ENCODE measurements at regions not wholly inside any gene's neighbourhood (a gene's known extent, or its start where the extent isn't known, plus 50 kb on each side); places are given as distances from the start of the nearest gene placed in this dataset.

GRCh38 chr15:69603369-69604071 lies 150.9 kb downstream of the RPLP1 start:
- Histone ChIP-seq H3K79me2 (ENCODE audit: insufficient read depth, low read length) (no peaks in the 10 kb centered on the region), H3K36me3 (ENCODE audit: insufficient read depth, low read length) (no peaks in the 10 kb centered on the region), H3K4me2 (ENCODE audit: low read length) (no peak overlapping the region), H3K27ac (ENCODE audit: low read depth, low read length, poor library complexity, severe bottlenecking) (no peak overlapping the region), H3K27me3 (ENCODE audit: insufficient read depth, low read length) (peaks cover 19% of the 10 kb centered on the region), H3K9me3 (ENCODE audit: low read length) (no peaks in the 10 kb centered on the region), H3F3A (ENCODE audit: insufficient read depth, low read length) (no peaks in the 10 kb centered on the region), H3K9ac (ENCODE audit: low read length) (no peak overlapping the region), H3K9me2 (ENCODE audit: low read depth, low read length) (no peaks in the 10 kb centered on the region), H3K4me1 (ENCODE audit: insufficient read depth, low read length, severe bottlenecking) (no peaks in the 10 kb centered on the region), H3K4me3 (ENCODE audit: low read depth, low read length, poor library complexity, severe bottlenecking) (no peak overlapping the region), H4K20me1 (ENCODE audit: insufficient read depth, low read length) (no peaks in the 10 kb centered on the region), H2AFZ (ENCODE audit: low read length) (no peak overlapping the region)
- TF ChIP-seq CTCF (IDR thresholded peaks at IDR 0.05; ENCODE audit: low read length): no peak
- no peak for TF ChIP-seq EZH2 (IDR thresholded peaks at IDR 0.05; ENCODE audit: borderline replicate concordance, low read length)

GRCh38 chr15:69604072-69604411 lies 151.4 kb downstream of the RPLP1 start:
- Histone ChIP-seq H3K4me2 (ENCODE audit: low read length) (no peak overlapping the region), H3K9ac (ENCODE audit: low read length) (no peak overlapping the region), H3K9me3 (ENCODE audit: low read length) (no peaks in the 10 kb centered on the region), H3K27me3 (ENCODE audit: insufficient read depth, low read length) (peaks cover 19% of the 10 kb centered on the region; the same call in 1 of the 2 replicates), H3K4me1 (ENCODE audit: insufficient read depth, low read length, severe bottlenecking) (no peaks in the 10 kb centered on the region), H4K20me1 (ENCODE audit: insufficient read depth, low read length) (no peaks in the 10 kb centered on the region), H3K9me2 (ENCODE audit: low read depth, low read length) (no peaks in the 10 kb centered on the region), H2AFZ (ENCODE audit: low read length) (no peak overlapping the region), H3K36me3 (ENCODE audit: insufficient read depth, low read length) (no peaks in the 10 kb centered on the region), H3K27ac (ENCODE audit: low read depth, low read length, poor library complexity, severe bottlenecking) (no peak overlapping the region), H3K79me2 (ENCODE audit: insufficient read depth, low read length) (no peaks in the 10 kb centered on the region), H3K4me3 (ENCODE audit: low read depth, low read length, poor library complexity, severe bottlenecking) (no peak overlapping the region), H3F3A (ENCODE audit: insufficient read depth, low read length) (no peaks in the 10 kb centered on the region)
- TF ChIP-seq EZH2 (IDR thresholded peaks at IDR 0.05; ENCODE audit: borderline replicate concordance, low read length): no peak
- no peak; the same call in 1 of the 2 replicates for TF ChIP-seq CTCF (IDR thresholded peaks at IDR 0.05; ENCODE audit: low read length)

GRCh38 chr15:69606144-69606543 lies 153.5 kb downstream of the RPLP1 start:
- peaks cover 13% of the 10 kb centered on the region; the same call in 1 of the 2 replicates for H3K27me3 ChIP-seq (ENCODE audit: insufficient read depth, low read length)
- H4K20me1 ChIP-seq (ENCODE audit: insufficient read depth, low read length): no peaks in the 10 kb centered on the region

More at GRCh38 chr15:69606144-69606543, 153.5 kb downstream of the RPLP1 start:
- Histone ChIP-seq H3K4me1 (ENCODE audit: insufficient read depth, low read length, severe bottlenecking) (no peaks in the 10 kb centered on the region), H3K36me3 (ENCODE audit: insufficient read depth, low read length) (no peaks in the 10 kb centered on the region), H3K79me2 (ENCODE audit: insufficient read depth, low read length) (no peaks in the 10 kb centered on the region), H3K9ac (ENCODE audit: low read length) (no peak overlapping the region), H3K9me3 (ENCODE audit: low read length) (no peaks in the 10 kb centered on the region), H3K27ac (ENCODE audit: low read depth, low read length, poor library complexity, severe bottlenecking) (no peak overlapping the region), H2AFZ (ENCODE audit: low read length) (no peak overlapping the region), H3F3A (ENCODE audit: insufficient read depth, low read length) (no peaks in the 10 kb centered on the region), H3K4me2 (ENCODE audit: low read length) (no peak overlapping the region), H3K9me2 (ENCODE audit: low read depth, low read length) (no peaks in the 10 kb centered on the region), H3K4me3 (ENCODE audit: low read depth, low read length, poor library complexity, severe bottlenecking) (no peak overlapping the region)
- TF ChIP-seq EZH2 (IDR thresholded peaks at IDR 0.05; ENCODE audit: borderline replicate concordance, low read length): no peak
- no peak for TF ChIP-seq CTCF (IDR thresholded peaks at IDR 0.05; ENCODE audit: low read length)
